Upper lobe of right lung (tissue), 1 donor: ENCODE measurements at regions not wholly inside any gene's neighbourhood (a gene's known extent, or its start where the extent isn't known, plus 50 kb on each side); places are given as distances from the start of the nearest gene placed in this dataset.

ENCODE experiments used
- ATAC-seq: fragments of 200-7000 bp; cut with Tn5 transposase; one replicate; pipeline ENCODE4 v1.9.1; 2020; ENCODE audit warnings: mild to moderate bottlenecking, moderate library complexity
- DNase-seq: peaks from one replicate; pipeline ENCODE4 v3.0.0-alpha.2; 2020
- H3K27ac ChIP-seq: fragments of 200-600 bp; one replicate; pipeline ENCODE4 v1.8.0; 2022
- H3K27me3 ChIP-seq: fragments of 200-600 bp; one replicate; pipeline ENCODE4 v1.8.0; 2022; ENCODE audit warnings: mild to moderate bottlenecking
- H3K36me3 ChIP-seq: fragments of 200-600 bp; one replicate; pipeline ENCODE4 v1.8.0; 2022
- H3K4me1 ChIP-seq: fragments of 200-600 bp; one replicate; pipeline ENCODE4 v1.8.0; 2022
- H3K4me3 ChIP-seq: fragments of 200-600 bp; one replicate; pipeline ENCODE4 v1.8.0; 2022; ENCODE audit warnings: mild to moderate bottlenecking
- H3K9me3 ChIP-seq: fragments of 200-600 bp; one replicate; pipeline ENCODE4 v1.8.0; 2022
- intact Hi-C: fragments of 100-400 bp; cut with DNase I; formaldehyde crosslinking; loops from one replicate; pipeline ENCODE4 v1.11.0; 2022
- TF ChIP-seq, protein P1 (sequence below): fragments of 200-600 bp; IDR thresholded peaks from one replicate; pipeline ENCODE4 v1.8.0; 2022; ENCODE audit warnings: antibody characterized with exemption
- donor health status: DM: no; HTN: yes; CAD: no; lungs with severe emphysema.

DNA sequence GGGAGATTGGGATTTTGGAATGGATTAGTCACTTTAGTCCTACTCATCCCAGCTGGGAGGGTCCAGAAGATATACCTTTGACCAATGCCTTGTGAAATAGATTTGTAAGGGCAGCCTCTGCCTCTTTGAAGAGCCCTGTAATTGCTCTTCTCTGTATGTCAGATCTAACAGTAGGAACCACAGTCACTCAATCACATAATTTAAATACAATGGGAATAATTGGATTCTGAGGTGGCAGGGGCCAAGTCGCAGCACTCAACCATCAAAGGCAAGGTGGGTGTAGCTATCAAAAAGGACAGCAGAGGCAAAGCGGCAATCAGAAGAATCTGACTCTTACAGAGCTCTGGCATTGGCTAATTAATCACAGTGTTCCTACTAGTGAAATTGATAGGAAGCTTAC lies 650.9 kb upstream of the ANKRD30A start:
- no peaks in the 10 kb centered on the region for H3K27me3 ChIP-seq
- H3K27ac ChIP-seq = no peak overlapping the region
- intact Hi-C loops = no loop called here
- no peaks in the 10 kb centered on the region for H3K36me3 ChIP-seq
- no peaks in the 10 kb centered on the region for H3K9me3 ChIP-seq
- DNase-seq = no peak
- TF ChIP-seq, protein P1, sequence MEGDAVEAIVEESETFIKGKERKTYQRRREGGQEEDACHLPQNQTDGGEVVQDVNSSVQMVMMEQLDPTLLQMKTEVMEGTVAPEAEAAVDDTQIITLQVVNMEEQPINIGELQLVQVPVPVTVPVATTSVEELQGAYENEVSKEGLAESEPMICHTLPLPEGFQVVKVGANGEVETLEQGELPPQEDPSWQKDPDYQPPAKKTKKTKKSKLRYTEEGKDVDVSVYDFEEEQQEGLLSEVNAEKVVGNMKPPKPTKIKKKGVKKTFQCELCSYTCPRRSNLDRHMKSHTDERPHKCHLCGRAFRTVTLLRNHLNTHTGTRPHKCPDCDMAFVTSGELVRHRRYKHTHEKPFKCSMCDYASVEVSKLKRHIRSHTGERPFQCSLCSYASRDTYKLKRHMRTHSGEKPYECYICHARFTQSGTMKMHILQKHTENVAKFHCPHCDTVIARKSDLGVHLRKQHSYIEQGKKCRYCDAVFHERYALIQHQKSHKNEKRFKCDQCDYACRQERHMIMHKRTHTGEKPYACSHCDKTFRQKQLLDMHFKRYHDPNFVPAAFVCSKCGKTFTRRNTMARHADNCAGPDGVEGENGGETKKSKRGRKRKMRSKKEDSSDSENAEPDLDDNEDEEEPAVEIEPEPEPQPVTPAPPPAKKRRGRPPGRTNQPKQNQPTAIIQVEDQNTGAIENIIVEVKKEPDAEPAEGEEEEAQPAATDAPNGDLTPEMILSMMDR = no peak
- ATAC-seq = no peak
- no peaks in the 10 kb centered on the region for H3K4me1 ChIP-seq
- no peak overlapping the region for H3K4me3 ChIP-seq

DNA sequence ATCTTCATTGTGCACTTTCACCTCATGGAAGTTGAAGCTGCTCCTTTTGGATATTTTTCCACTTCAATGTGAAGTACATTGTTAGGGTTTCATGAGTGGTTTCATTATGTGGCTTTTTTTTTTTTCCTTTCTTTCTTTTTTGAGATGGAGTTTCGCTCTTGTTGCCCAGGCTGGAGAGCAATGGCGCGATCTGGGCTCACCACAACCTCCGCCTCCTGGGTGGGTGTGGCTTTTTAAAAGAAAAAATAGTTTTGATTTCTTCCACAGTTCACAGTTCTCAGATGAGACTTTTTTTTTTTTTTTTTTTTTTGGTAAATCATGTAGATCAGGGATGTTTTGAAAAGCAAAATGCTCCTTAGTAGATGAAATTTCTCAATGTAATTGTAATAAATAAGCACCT lies 652.3 kb upstream of the ANKRD30A start:
- intact Hi-C loops = no loop called here
- H3K27ac ChIP-seq = no peak overlapping the region
- H3K36me3 ChIP-seq = no peaks in the 10 kb centered on the region
- no peaks in the 10 kb centered on the region for H3K27me3 ChIP-seq
- DNase-seq = no peak
- no peak overlapping the region for H3K4me3 ChIP-seq
- no peaks in the 10 kb centered on the region for H3K9me3 ChIP-seq
- H3K4me1 ChIP-seq = no peaks in the 10 kb centered on the region
- TF ChIP-seq, protein P1 = no peak
- ATAC-seq = no peak

DNA sequence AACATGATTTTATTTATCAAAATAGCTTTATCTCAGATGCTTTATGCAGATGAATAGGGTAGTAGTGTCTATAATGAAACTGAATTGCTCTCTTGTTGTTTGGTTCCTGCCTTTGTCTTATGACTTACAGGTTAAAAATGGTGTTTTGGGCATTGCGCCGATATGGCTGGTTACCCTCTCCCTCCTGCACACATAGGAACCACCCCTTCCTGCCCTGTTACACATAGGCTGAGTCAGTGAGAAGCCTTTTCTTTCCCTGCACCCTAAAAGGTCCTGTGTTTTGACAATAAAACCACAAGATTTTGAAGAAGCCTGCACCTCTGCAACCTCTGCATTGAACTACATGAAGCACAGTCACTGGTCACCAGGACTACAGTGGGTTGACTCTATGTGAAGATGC lies 655.8 kb upstream of the ANKRD30A start:
- no peaks in the 10 kb centered on the region for H3K4me1 ChIP-seq
- no peak for DNase-seq
- no peak for ATAC-seq
- H3K9me3 ChIP-seq = no peaks in the 10 kb centered on the region
- no peak overlapping the region for H3K4me3 ChIP-seq
- TF ChIP-seq, protein P1 = no peak
- intact Hi-C loops = no loop called here
- H3K36me3 ChIP-seq = no peaks in the 10 kb centered on the region
- no peaks in the 10 kb centered on the region for H3K27me3 ChIP-seq
- no peak overlapping the region for H3K27ac ChIP-seq

DNA sequence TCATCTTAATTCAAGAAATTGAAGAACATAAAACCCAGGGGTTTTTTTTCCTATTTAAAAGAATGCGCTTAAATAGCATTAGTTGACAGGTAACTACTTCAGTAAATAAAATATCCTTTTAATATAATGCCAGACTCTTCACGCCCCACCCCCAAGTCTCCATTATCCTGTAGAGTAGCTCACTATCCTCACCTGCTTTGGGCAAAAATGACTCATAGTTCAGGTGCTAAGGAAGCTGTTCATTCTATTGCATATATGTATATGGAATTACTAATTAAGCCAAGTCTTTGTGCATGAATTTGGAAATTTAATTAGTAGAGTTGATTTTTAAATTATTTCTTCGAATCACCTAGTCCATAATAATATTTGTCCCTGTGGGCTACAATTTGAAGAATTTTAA lies 656.8 kb upstream of the ANKRD30A start:
- H3K4me1 ChIP-seq = no peaks in the 10 kb centered on the region
- intact Hi-C loops = no loop called here
- ATAC-seq (no peak), DNase-seq (no peak)
- TF ChIP-seq, protein P1 = no peak
- no peaks in the 10 kb centered on the region for H3K27me3 ChIP-seq
- no peaks in the 10 kb centered on the region for H3K9me3 ChIP-seq
- H3K27ac ChIP-seq = no peak overlapping the region
- H3K36me3 ChIP-seq = no peaks in the 10 kb centered on the region
- H3K4me3 ChIP-seq = no peak overlapping the region

DNA sequence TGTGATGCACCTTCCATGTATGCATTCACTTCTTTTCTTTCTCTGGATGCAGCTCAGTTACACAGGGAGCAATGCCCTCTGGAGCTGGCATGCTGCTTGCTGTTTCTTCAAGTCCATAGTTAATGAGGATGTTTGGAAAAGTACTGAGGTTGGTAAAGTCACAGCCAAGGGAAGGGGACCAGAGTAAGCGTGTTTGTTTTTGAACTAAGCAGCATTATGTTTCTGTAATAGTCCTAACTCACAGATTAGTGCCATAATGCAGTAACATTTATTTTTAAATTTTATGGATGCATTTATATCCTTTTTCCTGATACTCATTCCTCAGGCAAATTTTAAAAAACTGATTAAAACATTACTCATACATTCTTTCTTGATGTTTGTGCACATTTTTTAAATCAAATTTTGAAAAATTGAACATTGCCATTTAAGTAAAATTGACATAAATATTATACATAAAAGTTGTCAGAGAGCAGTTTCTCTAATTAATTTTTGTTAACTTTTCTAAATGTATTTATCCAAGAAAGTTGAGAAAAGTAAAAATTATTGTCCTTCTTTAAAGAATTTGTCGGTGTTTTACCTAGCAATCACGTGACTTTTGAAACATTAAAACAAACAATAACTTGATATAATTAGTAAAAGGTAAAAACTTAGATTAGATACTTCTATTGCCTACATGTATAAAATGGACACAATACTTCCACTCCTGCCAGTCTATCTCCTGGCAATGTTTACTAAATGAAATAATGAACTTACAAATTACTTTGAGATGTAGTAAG lies 659.6 kb upstream of the ANKRD30A start:
- TF ChIP-seq, protein P1 = no peak
- Histone ChIP-seq H3K27ac (no peak overlapping the region), H3K9me3 (no peaks in the 10 kb centered on the region), H3K36me3 (no peaks in the 10 kb centered on the region), H3K27me3 (no peaks in the 10 kb centered on the region), H3K4me1 (no peaks in the 10 kb centered on the region), H3K4me3 (no peak overlapping the region)
- DNase-seq (no peak), ATAC-seq (no peak)
- intact Hi-C loops = no loop called here

DNA sequence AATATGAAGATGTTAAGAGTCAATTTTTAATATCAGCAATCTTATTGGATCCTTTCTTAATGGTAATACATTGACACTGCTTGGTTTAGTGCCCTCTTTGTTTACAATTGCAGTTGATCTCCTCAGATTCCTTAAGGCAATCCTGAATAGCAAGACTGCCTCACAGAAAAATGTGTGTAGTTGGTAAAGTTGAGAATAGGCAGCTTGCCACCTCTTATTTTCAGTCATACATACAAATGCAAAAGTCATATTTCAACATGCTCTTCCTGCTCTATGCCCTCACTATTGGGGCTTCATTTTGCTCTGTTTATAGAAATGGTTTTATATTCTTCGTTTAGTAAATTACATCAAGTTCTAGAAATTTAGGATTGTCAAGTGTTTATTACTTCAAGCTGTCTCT lies 661.1 kb upstream of the ANKRD30A start:
- Histone ChIP-seq H3K4me3 (no peak overlapping the region), H3K27ac (no peak overlapping the region), H3K36me3 (no peaks in the 10 kb centered on the region), H3K27me3 (no peaks in the 10 kb centered on the region), H3K4me1 (no peaks in the 10 kb centered on the region), H3K9me3 (no peaks in the 10 kb centered on the region)
- intact Hi-C loops = no loop called here
- DNase-seq (no peak), ATAC-seq (no peak)
- TF ChIP-seq, protein P1 = no peak
